Dermis blood vessel endothelial cell (primary cell): ENCODE measurements at regions not wholly inside any gene's neighbourhood (a gene's known extent, or its start where the extent isn't known, plus 50 kb on each side); places are given as distances from the start of the nearest gene placed in this dataset.

Experiments used
- DNase-seq: peaks from one replicate; pipeline ENCODE4 v3.0.0; 2010

GRCh38 chr19:29293292-29293691 is 80.3 kb upstream of the UQCRFS1 start:
- no peak for DNase-seq

GRCh38 chr19:29293736-29294342 is 80.9 kb upstream of the UQCRFS1 start:
- no peak for DNase-seq

GRCh38 chr19:29294343-29294811 is 81.4 kb upstream of the UQCRFS1 start:
- no peak for DNase-seq

- DNase-seq, result no peak
These were observed 82.3 kb upstream of the UQCRFS1 start for GRCh38 chr19:29295285-29295684.

- no peak for DNase-seq
These were observed 84.4 kb upstream of the UQCRFS1 start for GRCh38 chr19:29297381-29297780.

GRCh38 chr19:29299416-29300380 is 86.7 kb upstream of the UQCRFS1 start:
- no peak for DNase-seq

- no peak for DNase-seq
These were observed 89.3 kb upstream of the UQCRFS1 start for GRCh38 chr19:29302002-29302928.

- DNase-seq, result no peak
These were observed 90.2 kb upstream of the UQCRFS1 start for GRCh38 chr19:29303069-29303718.

- no peak for DNase-seq
These were observed 90.8 kb upstream of the UQCRFS1 start for GRCh38 chr19:29303719-29304090.

GRCh38 chr19:29305268-29305667 is 92.3 kb upstream of the UQCRFS1 start:
- no peak for DNase-seq

- no peak for DNase-seq
These were observed 96.1 kb upstream of the UQCRFS1 start for GRCh38 chr19:29308977-29309590.

- no peak for DNase-seq
These were observed 96.7 kb upstream of the UQCRFS1 start for GRCh38 chr19:29309637-29310036.

GRCh38 chr19:29311191-29311790 is 98.3 kb upstream of the UQCRFS1 start:
- DNase-seq, result no peak

- no peak for DNase-seq
These were observed 102.7 kb upstream of the UQCRFS1 start for GRCh38 chr19:29315556-29316190.

- DNase-seq, result no peak
These were observed 105.6 kb upstream of the UQCRFS1 start for GRCh38 chr19:29318581-29318980.

GRCh38 chr19:29320086-29320485 is 107.1 kb upstream of the UQCRFS1 start:
- DNase-seq, result no peak

GRCh38 chr19:29320618-29321017 is 107.7 kb upstream of the UQCRFS1 start:
- DNase-seq, result no peak

GRCh38 chr19:29321116-29321515 is 108.2 kb upstream of the UQCRFS1 start:
- DNase-seq, result no peak

- no peak for DNase-seq
These were observed 110.1 kb upstream of the UQCRFS1 start for GRCh38 chr19:29323021-29323430.

GRCh38 chr19:29323440-29324290 is 110.7 kb upstream of the UQCRFS1 start:
- no peak for DNase-seq
